Loucy (cell line): ENCODE measurements at regions not wholly inside any gene's neighbourhood (a gene's known extent, or its start where the extent isn't known, plus 50 kb on each side); places are given as distances from the start of the nearest gene placed in this dataset.

ENCODE experiments used
- H2AFZ ChIP-seq: fragments of 200-600 bp; sonication (generic); 2 replicates; pipeline ENCODE4 v1.6.0; 2016; ENCODE audit warnings: antibody characterized with exemption, mild to moderate bottlenecking, low read length, moderate library complexity
- H3F3A ChIP-seq: fragments of 200-600 bp; 2 replicates; pipeline ENCODE4 v1.6.0; 2016; ENCODE audit warnings: antibody characterized with exemption, low read depth, mild to moderate bottlenecking
- H3K27me3 ChIP-seq: fragments of 200-600 bp; sonication (generic); 2 replicates; pipeline ENCODE4 v1.6.1; 2014; ENCODE audit warnings: low read length, mild to moderate bottlenecking; ENCODE audit not compliant: insufficient read depth, poor library complexity, severe bottlenecking
- H3K36me3 ChIP-seq: fragments of 200-600 bp; sonication (generic); 2 replicates; pipeline ENCODE4 v1.6.1; 2016; ENCODE audit warnings: low read length; ENCODE audit not compliant: insufficient read depth
- H3K4me1 ChIP-seq: fragments of 200-600 bp; sonication (generic); 2 replicates; pipeline ENCODE4 v1.5.1; 2014; ENCODE audit warnings: low read length, mild to moderate bottlenecking; ENCODE audit not compliant: insufficient read depth, poor library complexity, severe bottlenecking
- H3K4me2 ChIP-seq: fragments of 200-600 bp; sonication (generic); 2 replicates; pipeline ENCODE4 v1.6.0; 2014; ENCODE audit warnings: antibody characterized with exemption, low read length, low read depth, mild to moderate bottlenecking; ENCODE audit not compliant: poor library complexity, severe bottlenecking
- H3K4me3 ChIP-seq: fragments of 200-600 bp; sonication (generic); 2 replicates; pipeline ENCODE4 v1.5.1; 2014; ENCODE audit warnings: low read length, mild to moderate bottlenecking, mixed read lengths; ENCODE audit not compliant: poor library complexity, severe bottlenecking
- H3K79me2 ChIP-seq: fragments of 200-600 bp; sonication (generic); 2 replicates; pipeline ENCODE4 v1.6.1; 2014; ENCODE audit warnings: low read length; ENCODE audit not compliant: insufficient read depth
- H3K9ac ChIP-seq: fragments of 200-600 bp; sonication (generic); 2 replicates; pipeline ENCODE4 v1.6.0; 2014; ENCODE audit warnings: mild to moderate bottlenecking, low read depth, low read length, moderate library complexity; ENCODE audit not compliant: poor library complexity, severe bottlenecking
- H3K9me2 ChIP-seq: fragments of 200-600 bp; sonication (generic); replicated peaks from 2 replicates; pipeline ENCODE4 v1.6.1; 2016; ENCODE audit warnings: low read depth, low read length, mixed read lengths
- H3K9me3 ChIP-seq: fragments of 200-600 bp; sonication (generic); 2 replicates; pipeline ENCODE4 v1.6.1; 2014; ENCODE audit warnings: mild to moderate bottlenecking, antibody characterized with exemption, low read length, low read depth; ENCODE audit not compliant: insufficient read depth
- H4K20me1 ChIP-seq: fragments of 200-600 bp; sonication (generic); 2 replicates; pipeline ENCODE4 v1.6.0; 2014; ENCODE audit warnings: antibody characterized with exemption, low read length, mild to moderate bottlenecking; ENCODE audit not compliant: insufficient read depth, poor library complexity, severe bottlenecking
- EZH2phosphoT487 ChIP-seq: fragments of 200-600 bp; IDR thresholded peaks from 2 replicates; pipeline ENCODE4 v1.6.1; 2018; ENCODE audit warnings: antibody characterized with exemption, mild to moderate bottlenecking, moderate library complexity, borderline replicate concordance
- TF ChIP-seq, protein P1 (sequence below): fragments of 200-600 bp; sonication (generic); conservative IDR thresholded peaks from 2 replicates; pipeline ENCODE4 v1.5.1; 2014; ENCODE audit warnings: mild to moderate bottlenecking, antibody characterized with exemption, low read length

DNA sequence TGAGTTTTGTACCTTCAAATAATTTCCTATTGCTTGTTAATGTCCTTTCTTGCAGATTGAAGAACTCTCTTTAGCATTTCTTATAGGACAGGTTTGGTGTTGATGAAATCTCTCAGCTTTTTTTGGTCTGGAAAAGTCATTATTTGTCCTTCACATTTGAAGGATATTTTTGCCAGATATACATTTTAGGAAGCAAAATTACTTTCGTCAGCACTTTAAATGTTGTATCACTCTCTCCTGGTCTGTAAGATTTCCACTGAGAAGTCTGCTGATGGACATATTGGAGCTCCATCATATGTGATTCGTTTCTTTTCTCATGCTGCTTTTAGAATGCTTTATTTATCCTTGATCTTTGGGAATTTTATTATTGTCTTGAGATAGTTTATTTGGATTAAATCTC, 105.5 kb downstream of the TNFSF13B start:
- Histone ChIP-seq H3K79me2 (no peaks in the 10 kb centered on the region), H3K27me3 (no peaks in the 10 kb centered on the region), H3K4me1 (no peaks in the 10 kb centered on the region), H3K4me2 (no peak overlapping the region), H2AFZ (no peak overlapping the region), H3K9me3 (no peaks in the 10 kb centered on the region; the same call in 1 of the 2 replicates), H3K36me3 (no peaks in the 10 kb centered on the region), H3K9me2 (no peaks in the 10 kb centered on the region), H3K9ac (no peak overlapping the region), H3K4me3 (no peak overlapping the region), H4K20me1 (no peaks in the 10 kb centered on the region), H3F3A (no peaks in the 10 kb centered on the region)
- TF ChIP-seq EZH2phosphoT487: no peak
- TF ChIP-seq, protein P1, sequence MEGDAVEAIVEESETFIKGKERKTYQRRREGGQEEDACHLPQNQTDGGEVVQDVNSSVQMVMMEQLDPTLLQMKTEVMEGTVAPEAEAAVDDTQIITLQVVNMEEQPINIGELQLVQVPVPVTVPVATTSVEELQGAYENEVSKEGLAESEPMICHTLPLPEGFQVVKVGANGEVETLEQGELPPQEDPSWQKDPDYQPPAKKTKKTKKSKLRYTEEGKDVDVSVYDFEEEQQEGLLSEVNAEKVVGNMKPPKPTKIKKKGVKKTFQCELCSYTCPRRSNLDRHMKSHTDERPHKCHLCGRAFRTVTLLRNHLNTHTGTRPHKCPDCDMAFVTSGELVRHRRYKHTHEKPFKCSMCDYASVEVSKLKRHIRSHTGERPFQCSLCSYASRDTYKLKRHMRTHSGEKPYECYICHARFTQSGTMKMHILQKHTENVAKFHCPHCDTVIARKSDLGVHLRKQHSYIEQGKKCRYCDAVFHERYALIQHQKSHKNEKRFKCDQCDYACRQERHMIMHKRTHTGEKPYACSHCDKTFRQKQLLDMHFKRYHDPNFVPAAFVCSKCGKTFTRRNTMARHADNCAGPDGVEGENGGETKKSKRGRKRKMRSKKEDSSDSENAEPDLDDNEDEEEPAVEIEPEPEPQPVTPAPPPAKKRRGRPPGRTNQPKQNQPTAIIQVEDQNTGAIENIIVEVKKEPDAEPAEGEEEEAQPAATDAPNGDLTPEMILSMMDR: no peak

DNA sequence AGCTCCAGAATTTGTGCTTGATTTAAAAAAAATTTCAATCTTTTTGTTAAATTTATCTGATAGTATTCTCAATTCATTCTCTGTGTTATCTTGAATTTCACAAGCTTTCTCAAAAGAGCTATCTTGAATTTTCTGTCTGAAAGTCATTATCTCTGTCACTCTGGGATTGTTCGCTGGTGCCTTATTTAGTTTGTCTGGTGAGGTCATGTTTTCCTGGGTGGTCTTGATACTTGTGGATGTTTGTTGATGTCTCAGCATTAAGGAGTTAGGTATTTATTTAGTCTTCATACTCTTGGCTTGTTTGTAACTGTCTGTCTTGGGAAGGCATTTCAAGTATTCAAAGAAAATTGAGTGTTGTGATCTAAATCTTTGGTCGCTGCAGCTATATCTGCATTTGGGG, 106.3 kb downstream of the TNFSF13B start:
- no peaks in the 10 kb centered on the region; the same call in 1 of the 2 replicates for H3K9me3 ChIP-seq
- no peaks in the 10 kb centered on the region for H3K9me2 ChIP-seq
- TF ChIP-seq, protein P1: no peak
- TF ChIP-seq EZH2phosphoT487: no peak
- no peaks in the 10 kb centered on the region for H4K20me1 ChIP-seq
- no peaks in the 10 kb centered on the region for H3K4me1 ChIP-seq
- H3K79me2 ChIP-seq: no peaks in the 10 kb centered on the region
- H3K36me3 ChIP-seq: no peaks in the 10 kb centered on the region
- no peak overlapping the region for H3K4me2 ChIP-seq
- H3K27me3 ChIP-seq: no peaks in the 10 kb centered on the region
- no peak overlapping the region for H2AFZ ChIP-seq
- H3K9ac ChIP-seq: no peak overlapping the region
- H3F3A ChIP-seq: no peaks in the 10 kb centered on the region
- no peak overlapping the region for H3K4me3 ChIP-seq

DNA sequence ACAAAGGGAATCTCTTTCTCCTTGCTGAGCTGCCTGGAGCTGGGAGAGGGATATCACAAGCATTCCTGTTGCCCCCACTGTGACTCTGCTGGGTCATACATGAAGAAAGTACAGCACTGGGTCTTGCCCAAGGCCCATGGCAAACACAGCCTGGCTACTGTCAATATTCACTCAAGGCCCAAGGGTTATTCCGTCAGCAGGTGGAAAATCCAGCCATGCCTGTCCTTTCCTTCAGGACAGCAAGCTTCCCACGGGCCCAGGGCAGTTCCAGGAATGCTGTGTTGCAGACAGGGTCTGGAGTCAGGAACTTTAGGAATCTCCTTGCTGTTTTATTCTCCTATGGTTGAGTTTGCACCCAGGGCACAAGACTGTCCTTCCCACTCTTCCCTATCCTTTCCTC, 106.8 kb downstream of the TNFSF13B start:
- Histone ChIP-seq H3K4me2 (no peak overlapping the region), H3K27me3 (no peaks in the 10 kb centered on the region), H3K36me3 (no peaks in the 10 kb centered on the region), H3K9me3 (no peaks in the 10 kb centered on the region; the same call in 1 of the 2 replicates), H3F3A (no peaks in the 10 kb centered on the region), H3K79me2 (no peaks in the 10 kb centered on the region), H3K9ac (no peak overlapping the region), H3K9me2 (no peaks in the 10 kb centered on the region), H3K4me3 (no peak overlapping the region), H4K20me1 (no peaks in the 10 kb centered on the region), H2AFZ (no peak overlapping the region), H3K4me1 (no peaks in the 10 kb centered on the region)
- TF ChIP-seq, protein P1: no peak
- TF ChIP-seq EZH2phosphoT487: no peak
